ENCODE measurements at regions not wholly inside any gene's neighbourhood (a gene's known extent, or its start where the extent isn't known, plus 50 kb on each side); places are given as distances from the start of the nearest gene placed in this dataset.

GRCh38 chr3:43969944-43970343, 271.7 kb upstream of the TOPAZ1 start:
- Histone ChIP-seq H3K27ac (ENCODE audit: low read depth in 2 of 2, low read length in 1 of 2) (no peak overlapping the region), H3K36me3 (replicated peaks in 1 of 2; ENCODE audit: control insufficient read depth in 1 of 2, insufficient read depth in 2 of 2, low read length in 1 of 2) (no peaks in the 10 kb centered on the region), H3K9me3 (no peaks in the 10 kb centered on the region), H3K9ac (no peak overlapping the region), H3F3A (replicated peaks; ENCODE audit: insufficient read depth) (no peaks in the 10 kb centered on the region), H3K4me2 (no peak overlapping the region), H3K4me1 (ENCODE audit: control insufficient read depth in 1 of 2, insufficient read depth in 2 of 2, low read depth in 1 of 2, low read length in 1 of 2) (peaks cover 0 to 10% of the 10 kb centered on the region in 2 experiments; a peak in 1 of 4 replicates), H3K4me3 (ENCODE audit: low read depth in 2 of 2, low read length in 1 of 2) (no peak overlapping the region), H3K79me2 (ENCODE audit: insufficient read depth) (no peaks in the 10 kb centered on the region), H3K27me3 (ENCODE audit: insufficient read depth) (no peaks in the 10 kb centered on the region; the same call in 1 of the 2 replicates), H3K9me2 (no peaks in the 10 kb centered on the region), H2AFZ (ENCODE audit: low read depth) (no peak overlapping the region), H4K20me1 (ENCODE audit: insufficient read depth) (no peaks in the 10 kb centered on the region)
- POLR2A ChIA-PET: no interaction called here
- no peak for DNase-seq
- CTCF ChIA-PET: interaction anchor here (0.9 kb wide), 1 partner anchor 184 kb away, joined by 3 read pairs; no protein-coding TSS in a partner anchor
- TF ChIP-seq REST (IDR thresholded peaks at IDR 0.05; ENCODE audit: low read depth, low read length) (no peak), GATA2 (CRISPR knock-in tag; IDR thresholded peaks at IDR 0.05) (no peak), JUND (IDR thresholded peaks at IDR 0.05) (no peak), RCOR1 (IDR thresholded peaks at IDR 0.05; ENCODE audit: low read length) (no peak), SMC3 (IDR thresholded peaks at IDR 0.05; ENCODE audit: low read depth, low read length) (no peak), SIN3A (IDR thresholded peaks at IDR 0.05; ENCODE audit: borderline replicate concordance, low read depth, low read length) (no peak), TCF12 (IDR thresholded peaks at IDR 0.05) (no peak), EZH2phosphoT487 (IDR thresholded peaks at IDR 0.05; ENCODE audit: borderline replicate concordance, low read depth) (no peak)
- 78% methylated on average over 4 of the region's 4 CpGs for WGBS (ENCODE audit: low lambda C conversion rate)

GRCh38 chr3:43970351-43970750, 271.3 kb upstream of the TOPAZ1 start:
- 84% methylated on average over 8 of the region's 8 CpGs for WGBS (ENCODE audit: low lambda C conversion rate)
- H2AFZ ChIP-seq (ENCODE audit: low read depth): no peak overlapping the region
- H3K4me3 ChIP-seq (ENCODE audit: low read depth in 2 of 2, low read length in 1 of 2): no peak overlapping the region
- no peaks in the 10 kb centered on the region for H3K9me3 ChIP-seq
- no peaks in the 10 kb centered on the region for H3F3A ChIP-seq (replicated peaks; ENCODE audit: insufficient read depth)
- ChIA-PET POLR2A (no interaction called here), CTCF (interaction anchor here (0.9 kb wide), 1 partner anchor 184 kb away, joined by 3 read pairs; no protein-coding TSS in a partner anchor)
- no peaks in the 10 kb centered on the region for H3K9me2 ChIP-seq
- no peaks in the 10 kb centered on the region for H3K36me3 ChIP-seq (replicated peaks in 1 of 2; ENCODE audit: control insufficient read depth in 1 of 2, insufficient read depth in 2 of 2, low read length in 1 of 2)
- H3K4me1 ChIP-seq (ENCODE audit: control insufficient read depth in 1 of 2, insufficient read depth in 2 of 2, low read depth in 1 of 2, low read length in 1 of 2): peaks cover 0 to 10% of the 10 kb centered on the region in 2 experiments; a peak in 1 of 4 replicates
- no peak for DNase-seq
- TF ChIP-seq NRF1 (IDR thresholded peaks at IDR 0.05; ENCODE audit: low read depth, low read length) (no peak), CHD2 (IDR thresholded peaks at IDR 0.05; ENCODE audit: low read length, partially characterized antibody) (no peak), JUND (IDR thresholded peaks at IDR 0.05) (no peak), GABPA (IDR thresholded peaks at IDR 0.05; ENCODE audit: low read depth) (no peak), SIN3A (IDR thresholded peaks at IDR 0.05; ENCODE audit: borderline replicate concordance, low read depth, low read length) (no peak), TAF1 (IDR thresholded peaks at IDR 0.05; ENCODE audit: borderline replicate concordance, low read depth, low read length) (no peak), USF1 (IDR thresholded peaks at IDR 0.05; ENCODE audit: borderline replicate concordance, low read depth) (no peak), POLR2AphosphoS5 (IDR thresholded peaks at IDR 0.05; ENCODE audit: low read depth, low read length) (no peak), RXRA (IDR thresholded peaks at IDR 0.05; ENCODE audit: borderline replicate concordance, low read depth) (no peak), MAX (IDR thresholded peaks at IDR 0.05; ENCODE audit: low read depth) (no peak), FOSL2 (IDR thresholded peaks at IDR 0.05; ENCODE audit: borderline replicate concordance, low read depth) (no peak), YY1 (IDR thresholded peaks at IDR 0.05; ENCODE audit: low read depth) (no peak), EZH2phosphoT487 (IDR thresholded peaks at IDR 0.05; ENCODE audit: borderline replicate concordance, low read depth) (no peak), PBX3 (IDR thresholded peaks at IDR 0.05) (no peak), RFX5 (IDR thresholded peaks at IDR 0.05; ENCODE audit: low read length) (no peak), NFIC (IDR thresholded peaks at IDR 0.05; ENCODE audit: borderline replicate concordance) (no peak)
- no peaks in the 10 kb centered on the region; the same call in 1 of the 2 replicates for H3K27me3 ChIP-seq (ENCODE audit: insufficient read depth)
- no peak overlapping the region for H3K27ac ChIP-seq (ENCODE audit: low read depth in 2 of 2, low read length in 1 of 2)
- no peaks in the 10 kb centered on the region for H4K20me1 ChIP-seq (ENCODE audit: insufficient read depth)
- no peaks in the 10 kb centered on the region for H3K79me2 ChIP-seq (ENCODE audit: insufficient read depth)
- no peak overlapping the region for H3K4me2 ChIP-seq
- H3K9ac ChIP-seq: no peak overlapping the region
